ENCODE measurements at regions not wholly inside any gene's neighbourhood (a gene's known extent, or its start where the extent isn't known, plus 50 kb on each side); places are given as distances from the start of the nearest gene placed in this dataset.

- TF ChIP-seq ZNF274 (IDR thresholded peaks at IDR 0.05; ENCODE audit: low read depth, low read length) = no peak
- TF ChIP-seq EZH2phosphoT487 (IDR thresholded peaks at IDR 0.05; ENCODE audit: borderline replicate concordance) = no peak
- TF ChIP-seq SIN3A (IDR thresholded peaks at IDR 0.05; ENCODE audit: low read depth) = no peak
- no peak for TF ChIP-seq CTCF (IDR thresholded peaks at IDR 0.05 in 2 of 3, conservative IDR thresholded peaks at IDR 0.05 in 1 of 3; ENCODE audit: borderline replicate concordance in 1 of 3, insufficient read depth in 1 of 3, low read depth in 2 of 3, low read length in 2 of 3)
- TF ChIP-seq POLR2AphosphoS5 (IDR thresholded peaks at IDR 0.05; ENCODE audit: low read depth, low read length) = no peak
These were observed 398.4 kb downstream of the NUP35 start for GRCh38 chr2:183522489-183523266.
